ENCODE measurements at regions not wholly inside any gene's neighbourhood (a gene's known extent, or its start where the extent isn't known, plus 50 kb on each side); places are given as distances from the start of the nearest gene placed in this dataset.

GRCh38 chr11:80638296-80638695, 1197.5 kb upstream of the TENM4 start:
- no peak for TF ChIP-seq NR2C1 (IDR thresholded peaks at IDR 0.05)
- no peak for TF ChIP-seq SUZ12 (IDR thresholded peaks at IDR 0.05; ENCODE audit: unreplicated experiment)
- no peak for TF ChIP-seq ATF3 (IDR thresholded peaks at IDR 0.05; ENCODE audit: borderline replicate concordance, extremely low read depth, low read depth, low read length)
- no peak for TF ChIP-seq BACH1 (IDR thresholded peaks at IDR 0.05; ENCODE audit: borderline replicate concordance)
- no peak for TF ChIP-seq RAD21 (IDR thresholded peaks at IDR 0.05; ENCODE audit: insufficient read depth, low read depth, low read length)
- TF ChIP-seq, protein P1, sequence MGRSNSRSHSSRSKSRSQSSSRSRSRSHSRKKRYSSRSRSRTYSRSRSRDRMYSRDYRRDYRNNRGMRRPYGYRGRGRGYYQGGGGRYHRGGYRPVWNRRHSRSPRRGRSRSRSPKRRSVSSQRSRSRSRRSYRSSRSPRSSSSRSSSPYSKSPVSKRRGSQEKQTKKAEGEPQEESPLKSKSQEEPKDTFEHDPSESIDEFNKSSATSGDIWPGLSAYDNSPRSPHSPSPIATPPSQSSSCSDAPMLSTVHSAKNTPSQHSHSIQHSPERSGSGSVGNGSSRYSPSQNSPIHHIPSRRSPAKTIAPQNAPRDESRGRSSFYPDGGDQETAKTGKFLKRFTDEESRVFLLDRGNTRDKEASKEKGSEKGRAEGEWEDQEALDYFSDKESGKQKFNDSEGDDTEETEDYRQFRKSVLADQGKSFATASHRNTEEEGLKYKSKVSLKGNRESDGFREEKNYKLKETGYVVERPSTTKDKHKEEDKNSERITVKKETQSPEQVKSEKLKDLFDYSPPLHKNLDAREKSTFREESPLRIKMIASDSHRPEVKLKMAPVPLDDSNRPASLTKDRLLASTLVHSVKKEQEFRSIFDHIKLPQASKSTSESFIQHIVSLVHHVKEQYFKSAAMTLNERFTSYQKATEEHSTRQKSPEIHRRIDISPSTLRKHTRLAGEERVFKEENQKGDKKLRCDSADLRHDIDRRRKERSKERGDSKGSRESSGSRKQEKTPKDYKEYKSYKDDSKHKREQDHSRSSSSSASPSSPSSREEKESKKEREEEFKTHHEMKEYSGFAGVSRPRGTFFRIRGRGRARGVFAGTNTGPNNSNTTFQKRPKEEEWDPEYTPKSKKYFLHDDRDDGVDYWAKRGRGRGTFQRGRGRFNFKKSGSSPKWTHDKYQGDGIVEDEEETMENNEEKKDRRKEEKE (IDR thresholded peaks at IDR 0.05) = no peak
- no peak for TF ChIP-seq SUPT20H (IDR thresholded peaks at IDR 0.05; ENCODE audit: borderline replicate concordance, control insufficient read depth, low read depth, low read length)
- TF ChIP-seq, protein P2, sequence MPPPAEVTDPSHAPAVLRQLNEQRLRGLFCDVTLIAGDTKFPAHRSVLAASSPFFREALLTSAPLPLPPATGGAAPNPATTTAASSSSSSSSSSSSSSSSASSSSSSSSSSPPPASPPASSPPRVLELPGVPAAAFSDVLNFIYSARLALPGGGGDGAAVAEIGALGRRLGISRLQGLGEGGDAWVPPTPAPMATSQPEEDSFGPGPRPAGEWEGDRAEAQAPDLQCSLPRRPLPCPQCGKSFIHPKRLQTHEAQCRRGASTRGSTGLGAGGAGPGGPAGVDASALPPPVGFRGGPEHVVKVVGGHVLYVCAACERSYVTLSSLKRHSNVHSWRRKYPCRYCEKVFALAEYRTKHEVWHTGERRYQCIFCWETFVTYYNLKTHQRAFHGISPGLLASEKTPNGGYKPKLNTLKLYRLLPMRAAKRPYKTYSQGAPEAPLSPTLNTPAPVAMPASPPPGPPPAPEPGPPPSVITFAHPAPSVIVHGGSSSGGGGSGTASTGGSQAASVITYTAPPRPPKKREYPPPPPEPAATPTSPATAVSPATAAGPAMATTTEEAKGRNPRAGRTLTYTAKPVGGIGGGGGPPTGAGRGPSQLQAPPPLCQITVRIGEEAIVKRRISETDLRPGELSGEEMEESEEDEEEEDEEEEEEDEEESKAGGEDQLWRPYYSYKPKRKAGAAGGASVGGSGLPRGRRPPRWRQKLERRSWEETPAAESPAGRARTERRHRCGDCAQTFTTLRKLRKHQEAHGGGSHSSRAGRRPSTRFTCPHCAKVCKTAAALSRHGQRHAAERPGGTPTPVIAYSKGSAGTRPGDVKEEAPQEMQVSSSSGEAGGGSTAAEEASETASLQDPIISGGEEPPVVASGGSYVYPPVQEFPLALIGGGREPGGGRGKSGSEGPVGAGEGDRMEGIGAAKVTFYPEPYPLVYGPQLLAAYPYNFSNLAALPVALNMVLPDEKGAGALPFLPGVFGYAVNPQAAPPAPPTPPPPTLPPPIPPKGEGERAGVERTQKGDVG (CRISPR knock-in tag; IDR thresholded peaks at IDR 0.05) = no peak
- TF ChIP-seq EED (IDR thresholded peaks at IDR 0.05; ENCODE audit: low read depth) = no peak
- TF ChIP-seq LARP7 (IDR thresholded peaks at IDR 0.05) = no peak
- no peak for TF ChIP-seq MTA3 (IDR thresholded peaks at IDR 0.05; ENCODE audit: borderline replicate concordance, low read length)
- TF ChIP-seq, protein P3, sequence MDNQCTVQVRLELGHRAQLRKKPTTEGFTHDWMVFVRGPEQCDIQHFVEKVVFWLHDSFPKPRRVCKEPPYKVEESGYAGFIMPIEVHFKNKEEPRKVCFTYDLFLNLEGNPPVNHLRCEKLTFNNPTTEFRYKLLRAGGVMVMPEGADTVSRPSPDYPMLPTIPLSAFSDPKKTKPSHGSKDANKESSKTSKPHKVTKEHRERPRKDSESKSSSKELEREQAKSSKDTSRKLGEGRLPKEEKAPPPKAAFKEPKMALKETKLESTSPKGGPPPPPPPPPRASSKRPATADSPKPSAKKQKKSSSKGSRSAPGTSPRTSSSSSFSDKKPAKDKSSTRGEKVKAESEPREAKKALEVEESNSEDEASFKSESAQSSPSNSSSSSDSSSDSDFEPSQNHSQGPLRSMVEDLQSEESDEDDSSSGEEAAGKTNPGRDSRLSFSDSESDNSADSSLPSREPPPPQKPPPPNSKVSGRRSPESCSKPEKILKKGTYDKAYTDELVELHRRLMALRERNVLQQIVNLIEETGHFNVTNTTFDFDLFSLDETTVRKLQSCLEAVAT (IDR thresholded peaks at IDR 0.05) = no peak
- H3K4me1 ChIP-seq (ENCODE audit: control insufficient read depth, insufficient read depth, low read length) = no peaks in the 10 kb centered on the region
- no peaks in the 10 kb centered on the region for H3K79me2 ChIP-seq (ENCODE audit: control insufficient read depth, insufficient read depth, low read length)
- ChIA-PET CTCF (no interaction called here), POLR2A (no interaction called here), SMC1A (ENCODE audit: uncharacterized antibody, unreplicated experiment) (no interaction called here), RAD21 (ENCODE audit: unreplicated experiment) (no interaction called here)
- no peak overlapping the region for H3K9ac ChIP-seq (ENCODE audit: control insufficient read depth, insufficient read depth, low read length)
- FAIRE-seq (no peak), ATAC-seq (no peak), DNase-seq (ENCODE audit: low read depth, low spot score) (no peak)
- H3K27ac ChIP-seq (ENCODE audit: control insufficient read depth, insufficient read depth) = no peak overlapping the region
- no peak overlapping the region for H3K4me2 ChIP-seq (ENCODE audit: control insufficient read depth, insufficient read depth)
- H3K4me3 ChIP-seq = no peak overlapping the region
- no peaks in the 10 kb centered on the region for H3K36me3 ChIP-seq (ENCODE audit: control insufficient read depth in 2 of 2, insufficient read depth in 2 of 2, low read length in 1 of 2)
- H4K20me1 ChIP-seq (ENCODE audit: control insufficient read depth, insufficient read depth) = no peaks in the 10 kb centered on the region
- H3K27me3 ChIP-seq (replicated peaks in 1 of 2; ENCODE audit: control insufficient read depth in 2 of 2, insufficient read depth in 2 of 2, low read length in 1 of 2) = no peaks in the 10 kb centered on the region
- no peak overlapping the region for H2AFZ ChIP-seq (ENCODE audit: control insufficient read depth, low read depth, low read length)
- H3K9me3 ChIP-seq (replicated peaks; ENCODE audit: control insufficient read depth, insufficient read depth, low read length) = no peaks in the 10 kb centered on the region
- 29% methylated on average over 3 of the region's 3 CpGs for WGBS (ENCODE audit: insufficient coverage, insufficient replicate concordance, low lambda C conversion rate, missing lambda C conversion rate)
- intact Hi-C loops (cut with micrococcal nuclease; ENCODE audit: unreplicated experiment) (no loop called here), in situ Hi-C loops (cut with MboI) (no loop called here)
- BruUV-seq (replicated peaks) = no TSS peak
